ENCODE measurements at regions not wholly inside any gene's neighbourhood (a gene's known extent, or its start where the extent isn't known, plus 50 kb on each side); places are given as distances from the start of the nearest gene placed in this dataset.
"Not testable (repeated sequence)": the region's sequence is repeated elsewhere in the genome, so short reads cannot be mapped to it uniquely, and the experiment has no call there.

- DNase-seq (ENCODE audit: low read depth): not testable (repeated sequence)
These were observed 126.0 kb downstream of the SHANK2 start for GRCh38 chr11:71126401-71126800.

- no peak for DNase-seq (ENCODE audit: low read depth)
These were observed 127.2 kb downstream of the SHANK2 start for GRCh38 chr11:71125150-71125549.

GRCh38 chr11:71124127-71124526 is 128.2 kb downstream of the SHANK2 start:
- DNase-seq (ENCODE audit: low read depth): no peak

- no peak for DNase-seq (ENCODE audit: low read depth)
These were observed 131.9 kb downstream of the SHANK2 start for GRCh38 chr11:71120471-71120896.

GRCh38 chr11:71119656-71120269 is 132.6 kb downstream of the SHANK2 start:
- DNase-seq (ENCODE audit: low read depth): no peak

- DNase-seq (ENCODE audit: low read depth): no peak
These were observed 133.6 kb downstream of the SHANK2 start for GRCh38 chr11:71118671-71119250.

GRCh38 chr11:71117311-71117710 is 135.1 kb downstream of the SHANK2 start:
- DNase-seq (ENCODE audit: low read depth): peak; percentile 56

GRCh38 chr11:71116693-71117040 is 135.7 kb downstream of the SHANK2 start:
- DNase-seq (ENCODE audit: low read depth): no peak

- DNase-seq (ENCODE audit: low read depth): no peak
These were observed 136.3 kb downstream of the SHANK2 start for GRCh38 chr11:71115770-71116692.

- no peak for DNase-seq (ENCODE audit: low read depth)
These were observed 138.1 kb downstream of the SHANK2 start for GRCh38 chr11:71114124-71114851.

GRCh38 chr11:71112990-71113389 is 139.4 kb downstream of the SHANK2 start:
- no peak for DNase-seq (ENCODE audit: low read depth)

GRCh38 chr11:71112454-71112853 is 139.9 kb downstream of the SHANK2 start:
- DNase-seq (ENCODE audit: low read depth): no peak

GRCh38 chr11:71109586-71109985 is 142.8 kb downstream of the SHANK2 start:
- DNase-seq (ENCODE audit: low read depth): no peak

- no peak for DNase-seq (ENCODE audit: low read depth)
These were observed 143.2 kb downstream of the SHANK2 start for GRCh38 chr11:71109186-71109585.

- DNase-seq (ENCODE audit: low read depth): no peak
These were observed 144.1 kb downstream of the SHANK2 start for GRCh38 chr11:71108013-71108865.

- DNase-seq (ENCODE audit: low read depth): no peak
These were observed 145.7 kb downstream of the SHANK2 start for GRCh38 chr11:71106671-71107070.

GRCh38 chr11:71103266-71103665 is 149.1 kb downstream of the SHANK2 start:
- DNase-seq (ENCODE audit: low read depth): no peak

- DNase-seq (ENCODE audit: low read depth): no peak
These were observed 150.0 kb downstream of the SHANK2 start for GRCh38 chr11:71102251-71102995.

GRCh38 chr11:71101606-71102005 is 150.8 kb downstream of the SHANK2 start:
- DNase-seq (ENCODE audit: low read depth): no peak

- no peak for DNase-seq (ENCODE audit: low read depth)
These were observed 151.3 kb downstream of the SHANK2 start for GRCh38 chr11:71101046-71101445.

GRCh38 chr11:71098776-71099175 is 153.6 kb downstream of the SHANK2 start:
- no peak for DNase-seq (ENCODE audit: low read depth)
